Bronchial epithelial cell (primary cell): ENCODE measurements at regions not wholly inside any gene's neighbourhood (a gene's known extent, or its start where the extent isn't known, plus 50 kb on each side); places are given as distances from the start of the nearest gene placed in this dataset.
"Not testable (repeated sequence)": the region's sequence is repeated elsewhere in the genome, so short reads cannot be mapped to it uniquely, and the experiment has no call there.

Experiments
- DNase-seq: peaks from one replicate; pipeline ENCODE4 v3.0.0-alpha.2; 2010; ENCODE audit warnings: low read depth
- FAIRE-seq: peaks from 2 replicates; lab custom pipeline; 2011; peaks lifted over from hg19 to GRCh38; lab: Jason Lieb, UNC
- H3K27me3 ChIP-seq: 2 replicates; pipeline ENCODE4 v1.5.1; 2011; ENCODE audit warnings: low read length; ENCODE audit not compliant: control insufficient read depth, insufficient read depth
- H3K36me3 ChIP-seq: 2 replicates; pipeline ENCODE4 v1.5.1; 2011; ENCODE audit warnings: low read length; ENCODE audit not compliant: control insufficient read depth, insufficient read depth
- H3K4me3 ChIP-seq: 2 replicates; pipeline ENCODE4 v1.5.1; 2011; ENCODE audit warnings: mild to moderate bottlenecking, low read depth, low read length, control low read depth
- CTCF ChIP-seq: IDR thresholded peaks from 2 replicates; pipeline ENCODE4 v1.5.1; 2011; ENCODE audit warnings: mild to moderate bottlenecking, moderate library complexity, low read length, control low read depth, inconsistent platforms; ENCODE audit not compliant: insufficient read depth, severe bottlenecking

DNA sequence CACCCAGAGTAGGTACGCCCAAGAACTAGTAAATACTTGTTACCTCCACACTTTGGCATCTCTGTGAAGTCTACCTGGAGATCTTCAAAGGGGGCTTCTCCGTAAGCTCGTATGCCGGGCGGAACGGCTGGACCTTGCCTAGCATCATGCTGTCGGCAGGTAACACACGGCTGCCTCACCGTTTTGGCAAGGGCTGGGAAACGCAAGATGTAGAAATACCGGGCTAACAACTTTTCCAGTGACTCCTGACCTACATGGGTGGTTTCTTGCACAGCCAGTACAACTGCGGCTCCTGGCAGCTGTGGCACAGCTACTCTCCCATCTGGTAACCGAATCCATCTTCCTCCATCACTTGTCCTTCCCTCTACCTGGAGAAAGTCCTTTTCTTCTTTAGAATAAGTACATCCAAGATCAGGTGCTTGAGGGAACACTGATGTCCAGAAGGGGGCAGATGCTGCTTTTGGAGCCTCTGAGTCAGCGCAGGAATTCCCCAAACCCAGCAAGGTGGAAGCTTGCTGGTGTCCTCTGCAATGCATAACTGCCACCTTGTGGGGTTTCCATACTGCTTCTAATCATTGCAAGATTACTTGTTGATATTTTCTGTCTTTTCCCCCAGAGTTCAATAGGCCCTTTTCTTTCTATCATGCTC is 59.7 kb upstream of the FRG2C start:
- peak; percentile 32 for DNase-seq
- peak; percentile 13 for TF ChIP-seq CTCF
- not testable (repeated sequence) for H3K36me3 ChIP-seq, H3K27me3 ChIP-seq, FAIRE-seq, H3K4me3 ChIP-seq

DNA sequence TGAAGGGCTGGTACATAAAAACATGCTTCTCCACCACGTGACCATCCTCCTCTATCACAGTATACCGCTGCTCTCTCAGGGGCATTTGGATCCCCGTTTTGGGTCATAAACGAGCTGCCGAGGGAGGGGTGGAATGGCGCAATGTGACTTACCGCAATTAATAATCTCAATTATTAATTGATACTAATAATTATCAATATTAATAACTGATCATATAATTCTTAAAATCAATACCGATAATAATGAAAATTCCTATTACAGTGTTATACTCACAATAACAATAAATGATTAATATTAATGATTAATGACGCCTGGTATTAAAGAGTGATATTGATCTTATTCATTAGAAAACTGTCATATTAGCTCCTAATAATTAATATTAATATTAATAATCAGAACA is 56.1 kb upstream of the FRG2C start:
- H3K27me3 ChIP-seq, FAIRE-seq, H3K36me3 ChIP-seq, H3K4me3 ChIP-seq, DNase-seq: not testable (repeated sequence)

DNA sequence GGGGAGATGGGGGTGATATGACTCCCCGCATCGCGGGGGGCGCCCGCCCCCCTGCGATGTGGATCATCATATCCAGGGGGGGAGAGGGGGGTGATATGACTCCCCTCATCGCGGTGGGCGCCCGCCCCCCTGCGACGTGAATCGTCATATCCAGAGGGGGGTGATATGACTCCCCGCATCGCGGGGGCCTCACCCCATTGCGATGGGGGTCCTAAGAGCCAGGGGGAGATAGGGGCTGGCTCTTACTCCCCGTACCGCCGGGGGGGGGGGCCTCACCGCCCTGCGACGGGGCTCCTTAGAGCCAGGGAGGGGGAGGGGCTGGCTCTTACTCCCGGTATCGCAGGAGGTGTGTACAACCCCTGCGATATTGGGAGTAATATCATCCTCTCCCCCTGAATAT is 54.5 kb upstream of the FRG2C start:
- not testable (repeated sequence) for H3K36me3 ChIP-seq, H3K4me3 ChIP-seq, H3K27me3 ChIP-seq, FAIRE-seq, DNase-seq

DNA sequence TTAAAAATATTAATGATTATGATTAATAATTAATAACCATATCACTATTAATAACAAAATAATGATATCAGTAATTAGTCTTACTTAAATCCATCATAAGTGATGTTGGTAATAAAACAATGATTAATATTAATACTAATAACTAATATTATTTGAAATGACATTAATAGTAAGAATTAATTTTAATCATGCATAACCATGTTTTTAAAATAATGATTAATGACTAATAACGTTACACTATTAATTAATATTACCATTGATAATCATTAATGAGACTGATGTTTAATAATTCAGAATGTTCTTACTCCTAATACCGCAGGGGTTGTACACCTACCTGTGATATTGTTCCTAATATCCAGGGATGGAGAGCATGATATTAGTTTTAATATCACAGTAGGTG is 53.4 kb upstream of the FRG2C start:
- DNase-seq: no peak
- Histone ChIP-seq H3K4me3 (no peak overlapping the region), H3K36me3 (no peaks in the 10 kb centered on the region), H3K27me3 (no peaks in the 10 kb centered on the region)
- FAIRE-seq: no peak
- no peak for TF ChIP-seq CTCF

DNA sequence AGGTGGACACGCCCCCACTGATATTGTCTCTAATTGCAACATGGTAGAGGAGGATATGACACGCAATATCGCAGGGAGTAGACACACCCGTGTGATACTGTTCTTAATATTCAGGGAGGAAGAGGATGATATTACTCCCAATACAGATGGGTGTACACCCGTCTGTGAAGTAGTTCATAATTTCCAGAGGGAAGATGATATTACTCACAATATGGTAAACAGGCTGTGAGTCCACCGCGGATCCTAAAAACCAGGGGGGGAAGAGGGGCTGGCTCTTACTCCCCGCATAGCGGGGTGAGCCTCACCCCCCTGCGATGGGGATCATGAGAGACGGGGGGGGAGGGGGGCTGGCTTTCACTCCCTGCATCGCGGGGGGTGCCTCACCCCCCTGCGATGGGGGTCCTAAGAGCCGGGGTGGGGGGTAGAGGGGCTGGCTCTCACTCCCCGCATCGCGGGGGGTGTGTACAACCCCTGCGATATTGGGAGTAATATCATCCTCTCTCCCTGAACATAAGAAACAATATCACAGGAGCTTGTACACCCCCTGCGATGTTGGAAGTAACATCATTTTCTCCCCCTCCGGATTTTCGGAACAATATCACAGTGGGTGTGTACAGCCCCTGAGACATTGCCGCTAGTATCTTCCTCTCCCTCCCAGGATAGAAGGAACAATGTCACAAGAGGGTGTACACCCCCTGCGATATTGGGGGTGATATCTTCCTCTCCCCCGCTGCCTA is 52.2 kb upstream of the FRG2C start:
- not testable (repeated sequence) for DNase-seq, H3K4me3 ChIP-seq, H3K27me3 ChIP-seq, FAIRE-seq, H3K36me3 ChIP-seq
